Coronary artery (tissue), 2 donors: ENCODE measurements at regions not wholly inside any gene's neighbourhood (a gene's known extent, or its start where the extent isn't known, plus 50 kb on each side); places are given as distances from the start of the nearest gene placed in this dataset.
A peak's percentile ranks its signal among the peaks of the same experiment; 100 is the strongest.
"Not testable (repeated sequence)": the region's sequence is repeated elsewhere in the genome, so short reads cannot be mapped to it uniquely, and the experiment has no call there.

Experiments
- DNase-seq: peaks from one replicate; pipeline ENCODE4 v3.0.0-alpha.2; 2017; ENCODE audit warnings: low spot score
- H3K27ac ChIP-seq, 2 donors: fragments of 200-600 bp; sonication (generic); one replicate each; pipeline ENCODE4 v1.5.1; 2016 to 2019
- H3K4me3 ChIP-seq: fragments of 200-600 bp; sonication (generic); 2 replicates; pipeline ENCODE4 v1.5.1; 2016; ENCODE audit warnings: mild to moderate bottlenecking, moderate library complexity
- CTCF ChIP-seq: fragments of 200-600 bp; sonication (generic); IDR thresholded peaks from one replicate; pipeline ENCODE4 v1.5.1; 2019; ENCODE audit warnings: antibody characterized with exemption

GRCh38 chr22:22296047-22296446, 51.5 kb downstream of the VPREB1 start:
- not testable (repeated sequence) for H3K27ac ChIP-seq, DNase-seq, H3K4me3 ChIP-seq

GRCh38 chr22:22297159-22297793, 52.7 kb downstream of the VPREB1 start:
- DNase-seq = not testable (repeated sequence)
- peak overlapping the region; percentile 78 for H3K4me3 ChIP-seq
- H3K27ac ChIP-seq = peak overlapping the region in 1 of 2 donors; percentile 85

- H3K27ac ChIP-seq = peak overlapping the region; percentile 74 to 85
- peak overlapping the region; percentile 78 for H3K4me3 ChIP-seq
- not testable (repeated sequence) for DNase-seq
These were observed 53.4 kb downstream of the VPREB1 start for GRCh38 chr22:22297794-22298653.

- DNase-seq = not testable (repeated sequence)
- peak overlapping the region in 1 of 2 donors; percentile 74 for H3K27ac ChIP-seq
- peak overlapping the region; percentile 78 for H3K4me3 ChIP-seq
These were observed 54.0 kb downstream of the VPREB1 start for GRCh38 chr22:22298654-22299009.

GRCh38 chr22:22300511-22300910, 55.9 kb downstream of the VPREB1 start:
- H3K4me3 ChIP-seq, H3K27ac ChIP-seq, DNase-seq: not testable (repeated sequence)

- H3K4me3 ChIP-seq, H3K27ac ChIP-seq, DNase-seq: not testable (repeated sequence)
These were observed 56.4 kb downstream of the VPREB1 start for GRCh38 chr22:22300946-22301345.

- TF ChIP-seq CTCF = no peak
- Histone ChIP-seq H3K27ac (no peak overlapping the region), H3K4me3 (no peak overlapping the region)
- DNase-seq = no peak
These were observed 72.0 kb downstream of the VPREB1 start for GRCh38 chr22:22316589-22316988.

- Histone ChIP-seq H3K4me3 (no peak overlapping the region), H3K27ac (no peak overlapping the region)
- DNase-seq = no peak
- TF ChIP-seq CTCF = no peak
These were observed 74.3 kb downstream of the VPREB1 start for GRCh38 chr22:22318723-22319465.

- DNase-seq, H3K27ac ChIP-seq, H3K4me3 ChIP-seq: not testable (repeated sequence)
- peak; percentile 71 for TF ChIP-seq CTCF
These were observed 77.4 kb downstream of the VPREB1 start for GRCh38 chr22:22321743-22322611.
